ENCODE measurements at regions not wholly inside any gene's neighbourhood (a gene's known extent, or its start where the extent isn't known, plus 50 kb on each side); places are given as distances from the start of the nearest gene placed in this dataset.

GRCh38 chr12:65560286-65560685 lies 264.0 kb upstream of the HMGA2 start:
- Histone ChIP-seq H3K27me3 (ENCODE audit: control insufficient read depth, insufficient read depth, low read length) (no peaks in the 10 kb centered on the region), H3K9ac (ENCODE audit: low read length) (no peak overlapping the region), H3K4me3 (ENCODE audit: low read length) (no peak overlapping the region), H3K27ac (ENCODE audit: low read depth, low read length) (no peak overlapping the region), H3K4me1 (ENCODE audit: control insufficient read depth, insufficient read depth, low read length) (no peaks in the 10 kb centered on the region), H3K36me3 (ENCODE audit: control insufficient read depth, insufficient read depth, low read length) (no peaks in the 10 kb centered on the region)

- Histone ChIP-seq H3K9ac (ENCODE audit: low read length) (no peak overlapping the region), H3K4me1 (ENCODE audit: control insufficient read depth, insufficient read depth, low read length) (peaks cover 3% of the 10 kb centered on the region), H3K36me3 (ENCODE audit: control insufficient read depth, insufficient read depth, low read length) (no peaks in the 10 kb centered on the region), H3K27me3 (ENCODE audit: control insufficient read depth, insufficient read depth, low read length) (no peaks in the 10 kb centered on the region), H3K4me3 (ENCODE audit: low read length) (no peak overlapping the region), H3K27ac (ENCODE audit: low read depth, low read length) (no peak overlapping the region)
Measured at GRCh38 chr12:65561798-65562382, 262.4 kb upstream of the HMGA2 start.

- Histone ChIP-seq H3K27me3 (ENCODE audit: control insufficient read depth, insufficient read depth, low read length) (no peaks in the 10 kb centered on the region), H3K4me3 (ENCODE audit: low read length) (no peak overlapping the region), H3K36me3 (ENCODE audit: control insufficient read depth, insufficient read depth, low read length) (no peaks in the 10 kb centered on the region), H3K27ac (ENCODE audit: low read depth, low read length) (no peak overlapping the region), H3K9ac (ENCODE audit: low read length) (no peak overlapping the region), H3K4me1 (ENCODE audit: control insufficient read depth, insufficient read depth, low read length) (peaks cover 3% of the 10 kb centered on the region)
Measured at GRCh38 chr12:65565601-65566560, 258.4 kb upstream of the HMGA2 start.

- no peak overlapping the region for H3K9ac ChIP-seq (ENCODE audit: low read length)
- no peak overlapping the region for H3K4me3 ChIP-seq (ENCODE audit: low read length)
- H3K36me3 ChIP-seq (ENCODE audit: control insufficient read depth, insufficient read depth, low read length): no peaks in the 10 kb centered on the region
- no peak overlapping the region for H3K27ac ChIP-seq (ENCODE audit: low read depth, low read length)
- peaks cover 3% of the 10 kb centered on the region for H3K4me1 ChIP-seq (ENCODE audit: control insufficient read depth, insufficient read depth, low read length)
- no peaks in the 10 kb centered on the region for H3K27me3 ChIP-seq (ENCODE audit: control insufficient read depth, insufficient read depth, low read length)
Measured at GRCh38 chr12:65566751-65567150, 257.5 kb upstream of the HMGA2 start.

- Histone ChIP-seq H3K27me3 (ENCODE audit: control insufficient read depth, insufficient read depth, low read length) (no peaks in the 10 kb centered on the region), H3K4me3 (ENCODE audit: low read length) (no peak overlapping the region), H3K4me1 (ENCODE audit: control insufficient read depth, insufficient read depth, low read length) (peaks cover 3% of the 10 kb centered on the region), H3K9ac (ENCODE audit: low read length) (no peak overlapping the region), H3K27ac (ENCODE audit: low read depth, low read length) (no peak overlapping the region), H3K36me3 (ENCODE audit: control insufficient read depth, insufficient read depth, low read length) (no peaks in the 10 kb centered on the region)
Measured at GRCh38 chr12:65567820-65568219, 256.5 kb upstream of the HMGA2 start.

DNA sequence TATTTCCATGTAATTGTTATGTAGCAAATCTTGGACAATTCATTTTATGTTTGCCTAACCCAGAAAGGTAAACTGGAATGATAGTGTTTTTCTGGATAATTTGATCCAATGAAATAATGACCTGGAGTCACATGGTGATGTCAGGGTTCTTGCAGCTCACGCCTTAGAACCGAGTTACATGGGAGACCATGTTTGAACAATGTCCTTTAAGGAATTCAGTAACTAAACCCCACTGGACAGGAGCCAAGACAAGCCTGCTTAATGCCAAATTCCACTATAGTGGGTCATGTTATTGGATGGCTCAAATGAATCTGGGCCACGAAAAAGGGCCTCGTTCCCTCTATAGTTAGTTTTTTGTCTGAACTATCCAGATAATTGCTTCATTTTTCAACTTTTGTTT lies 255.8 kb upstream of the HMGA2 start:
- Histone ChIP-seq H3K4me1 (ENCODE audit: control insufficient read depth, insufficient read depth, low read length) (peaks cover 3% of the 10 kb centered on the region), H3K4me3 (ENCODE audit: low read length) (no peak overlapping the region), H3K9ac (ENCODE audit: low read length) (no peak overlapping the region), H3K36me3 (ENCODE audit: control insufficient read depth, insufficient read depth, low read length) (no peaks in the 10 kb centered on the region), H3K27ac (ENCODE audit: low read depth, low read length) (no peak overlapping the region), H3K27me3 (ENCODE audit: control insufficient read depth, insufficient read depth, low read length) (no peaks in the 10 kb centered on the region)

- Histone ChIP-seq H3K27me3 (ENCODE audit: control insufficient read depth, insufficient read depth, low read length) (no peaks in the 10 kb centered on the region), H3K4me1 (ENCODE audit: control insufficient read depth, insufficient read depth, low read length) (peaks cover 3% of the 10 kb centered on the region), H3K27ac (ENCODE audit: low read depth, low read length) (no peak overlapping the region), H3K4me3 (ENCODE audit: low read length) (no peak overlapping the region), H3K9ac (ENCODE audit: low read length) (no peak overlapping the region), H3K36me3 (ENCODE audit: control insufficient read depth, insufficient read depth, low read length) (no peaks in the 10 kb centered on the region)
Measured at GRCh38 chr12:65570451-65571130, 253.7 kb upstream of the HMGA2 start.

GRCh38 chr12:65574867-65575266 lies 249.4 kb upstream of the HMGA2 start:
- H3K36me3 ChIP-seq (ENCODE audit: control insufficient read depth, insufficient read depth, low read length): no peaks in the 10 kb centered on the region
- no peaks in the 10 kb centered on the region for H3K27me3 ChIP-seq (ENCODE audit: control insufficient read depth, insufficient read depth, low read length)
- H3K4me1 ChIP-seq (ENCODE audit: control insufficient read depth, insufficient read depth, low read length): no peaks in the 10 kb centered on the region
- no peak overlapping the region for H3K9ac ChIP-seq (ENCODE audit: low read length)
- H3K27ac ChIP-seq (ENCODE audit: low read depth, low read length): no peak overlapping the region
- H3K4me3 ChIP-seq (ENCODE audit: low read length): no peak overlapping the region

GRCh38 chr12:65584016-65584415 lies 240.3 kb upstream of the HMGA2 start:
- Histone ChIP-seq H3K27ac (ENCODE audit: low read depth, low read length) (no peak overlapping the region), H3K4me3 (ENCODE audit: low read length) (no peak overlapping the region), H3K4me1 (ENCODE audit: control insufficient read depth, insufficient read depth, low read length) (no peaks in the 10 kb centered on the region), H3K27me3 (ENCODE audit: control insufficient read depth, insufficient read depth, low read length) (no peaks in the 10 kb centered on the region), H3K36me3 (ENCODE audit: control insufficient read depth, insufficient read depth, low read length) (no peaks in the 10 kb centered on the region), H3K9ac (ENCODE audit: low read length) (no peak overlapping the region)

DNA sequence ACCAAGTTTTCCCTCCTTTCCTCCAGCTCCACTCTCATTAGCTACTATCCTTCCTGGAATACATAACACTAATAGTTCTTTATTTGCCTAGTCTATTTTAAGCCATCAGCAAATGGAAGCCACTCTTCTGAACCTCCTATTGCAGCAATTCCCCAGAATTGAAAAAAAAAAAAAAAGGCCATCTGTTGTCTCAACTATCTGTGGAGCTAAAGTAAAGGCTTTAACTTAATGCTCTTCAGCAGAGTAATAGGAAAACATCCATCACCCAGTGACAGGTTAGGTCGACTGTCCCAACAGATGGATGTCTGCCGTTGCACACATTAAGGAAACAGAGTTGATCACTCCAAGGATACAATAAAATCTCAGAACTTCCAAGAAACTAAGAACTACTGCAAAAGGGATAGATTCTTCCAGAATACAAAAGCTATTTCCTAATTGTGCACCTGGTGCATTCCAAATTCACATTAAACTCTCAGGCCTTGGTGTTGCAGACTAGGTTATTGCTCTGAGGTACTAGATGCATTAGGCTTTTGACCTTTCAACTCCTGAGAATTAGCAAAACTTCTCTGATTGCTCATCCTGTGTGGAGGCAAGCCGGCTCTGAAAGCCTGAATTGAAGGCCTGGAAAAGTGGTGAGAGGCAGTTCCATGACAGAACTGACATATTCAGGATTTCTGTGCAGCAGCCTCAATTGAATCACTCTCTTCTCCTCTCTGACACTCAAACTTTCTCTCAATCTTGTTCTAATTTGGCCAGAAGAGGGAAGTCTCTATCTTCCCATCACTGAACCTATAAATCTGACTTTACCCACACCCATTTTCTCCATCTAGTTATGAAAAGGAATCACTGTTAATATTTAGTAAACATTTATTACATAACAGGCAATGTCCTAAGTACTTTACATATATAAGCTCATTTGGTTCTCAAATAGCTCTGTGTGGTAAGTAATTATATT lies 238.4 kb upstream of the HMGA2 start:
- Histone ChIP-seq H3K9ac (ENCODE audit: low read length) (no peak overlapping the region), H3K27ac (ENCODE audit: low read depth, low read length) (no peak overlapping the region), H3K4me3 (ENCODE audit: low read length) (no peak overlapping the region), H3K27me3 (ENCODE audit: control insufficient read depth, insufficient read depth, low read length) (no peaks in the 10 kb centered on the region), H3K36me3 (ENCODE audit: control insufficient read depth, insufficient read depth, low read length) (no peaks in the 10 kb centered on the region), H3K4me1 (ENCODE audit: control insufficient read depth, insufficient read depth, low read length) (no peaks in the 10 kb centered on the region)

DNA sequence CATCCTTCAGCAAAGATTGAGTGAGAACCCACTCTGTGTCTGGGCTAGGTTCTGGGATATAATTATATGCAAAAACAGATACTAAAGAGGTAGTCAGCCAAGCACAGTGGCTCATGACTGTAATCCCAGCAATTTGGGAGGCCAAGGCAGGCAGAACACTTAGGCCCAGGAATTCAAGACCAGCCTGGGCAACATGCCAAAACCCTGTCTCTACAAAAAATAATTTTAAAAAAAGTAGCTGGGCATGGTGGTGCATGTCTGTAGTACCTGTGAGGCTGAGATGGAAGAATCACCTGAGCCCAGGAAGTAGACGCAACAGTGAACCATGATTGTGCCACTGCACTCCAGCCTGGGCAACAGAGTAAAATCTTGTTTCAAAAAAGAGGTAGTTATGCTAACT lies 237.5 kb upstream of the HMGA2 start:
- no peak overlapping the region for H3K4me3 ChIP-seq (ENCODE audit: low read length)
- no peaks in the 10 kb centered on the region for H3K36me3 ChIP-seq (ENCODE audit: control insufficient read depth, insufficient read depth, low read length)
- no peak overlapping the region for H3K9ac ChIP-seq (ENCODE audit: low read length)
- H3K27me3 ChIP-seq (ENCODE audit: control insufficient read depth, insufficient read depth, low read length): no peaks in the 10 kb centered on the region
- no peak overlapping the region for H3K27ac ChIP-seq (ENCODE audit: low read depth, low read length)
- no peaks in the 10 kb centered on the region for H3K4me1 ChIP-seq (ENCODE audit: control insufficient read depth, insufficient read depth, low read length)

DNA sequence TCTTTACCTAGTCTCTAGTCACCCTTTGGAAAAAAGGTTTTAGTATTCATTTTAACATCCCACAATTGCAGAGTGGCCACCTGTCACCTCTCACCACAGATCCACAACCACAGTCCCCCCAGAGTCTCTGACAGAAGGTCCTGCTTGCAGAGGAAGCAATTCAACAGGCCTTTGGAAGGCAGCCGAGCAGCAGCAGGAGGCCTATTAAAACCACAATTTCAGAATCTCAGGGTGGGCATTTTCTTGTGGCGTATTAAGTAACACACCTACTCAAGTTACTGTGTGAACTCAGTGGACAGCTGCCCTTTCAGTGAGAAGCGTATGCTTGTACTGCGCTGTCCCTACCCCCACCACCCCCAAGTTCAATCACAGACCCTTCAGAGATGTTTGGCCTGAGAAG lies 234.0 kb upstream of the HMGA2 start:
- Histone ChIP-seq H3K9ac (ENCODE audit: low read length) (no peak overlapping the region), H3K4me3 (ENCODE audit: low read length) (no peak overlapping the region), H3K27me3 (ENCODE audit: control insufficient read depth, insufficient read depth, low read length) (no peaks in the 10 kb centered on the region), H3K4me1 (ENCODE audit: control insufficient read depth, insufficient read depth, low read length) (no peaks in the 10 kb centered on the region), H3K36me3 (ENCODE audit: control insufficient read depth, insufficient read depth, low read length) (no peaks in the 10 kb centered on the region), H3K27ac (ENCODE audit: low read depth, low read length) (no peak overlapping the region)

All from rectal smooth muscle tissue (tissue), 1 donor.